Effector memory CD8-positive, alpha-beta T cell (primary cell): ENCODE measurements at regions not wholly inside any gene's neighbourhood (a gene's known extent, or its start where the extent isn't known, plus 50 kb on each side); places are given as distances from the start of the nearest gene placed in this dataset.

Source experiments
- ATAC-seq: fragments of 150-1000 bp; cut with Tn5 transposase; replicated peaks from 2 replicates; pipeline ENCODE4 v1.10.0; 2021; ENCODE audit warnings: mild to moderate bottlenecking, moderate library complexity
- DNase-seq, 3 experiments: peaks; one replicate each; pipeline ENCODE4 v3.0.0; 2021
- H3K27ac Mint-ChIP-seq, 2 donors: one replicate each; pipeline ENCODE4 v1.8.0; 2022; ENCODE audit warnings: mild to moderate bottlenecking in 2 of 2, mixed read lengths in 2 of 2, moderate library complexity in 2 of 2
- H3K27me3 Mint-ChIP-seq, 2 donors: one replicate each; pipeline ENCODE4 v1.8.0; 2022; ENCODE audit warnings: mixed read lengths in 2 of 2
- H3K36me3 Mint-ChIP-seq: one replicate; pipeline ENCODE4 v1.8.0; 2022; ENCODE audit warnings: mild to moderate bottlenecking, moderate library complexity, mixed read lengths; ENCODE audit not compliant: insufficient read depth
- H3K4me1 Mint-ChIP-seq, 2 donors: one replicate each; pipeline ENCODE4 v1.8.0; 2022; ENCODE audit warnings: low read depth in 2 of 2, mixed read lengths in 2 of 2
- H3K4me3 Mint-ChIP-seq, 2 donors: one replicate each; pipeline ENCODE4 v1.8.0; 2022; ENCODE audit warnings: mild to moderate bottlenecking in 2 of 2, mixed read lengths in 2 of 2, moderate library complexity in 2 of 2
- H3K9me3 Mint-ChIP-seq, 2 donors: one replicate each; pipeline ENCODE4 v1.8.0; 2022; ENCODE audit warnings: mixed read lengths in 2 of 2

DNA sequence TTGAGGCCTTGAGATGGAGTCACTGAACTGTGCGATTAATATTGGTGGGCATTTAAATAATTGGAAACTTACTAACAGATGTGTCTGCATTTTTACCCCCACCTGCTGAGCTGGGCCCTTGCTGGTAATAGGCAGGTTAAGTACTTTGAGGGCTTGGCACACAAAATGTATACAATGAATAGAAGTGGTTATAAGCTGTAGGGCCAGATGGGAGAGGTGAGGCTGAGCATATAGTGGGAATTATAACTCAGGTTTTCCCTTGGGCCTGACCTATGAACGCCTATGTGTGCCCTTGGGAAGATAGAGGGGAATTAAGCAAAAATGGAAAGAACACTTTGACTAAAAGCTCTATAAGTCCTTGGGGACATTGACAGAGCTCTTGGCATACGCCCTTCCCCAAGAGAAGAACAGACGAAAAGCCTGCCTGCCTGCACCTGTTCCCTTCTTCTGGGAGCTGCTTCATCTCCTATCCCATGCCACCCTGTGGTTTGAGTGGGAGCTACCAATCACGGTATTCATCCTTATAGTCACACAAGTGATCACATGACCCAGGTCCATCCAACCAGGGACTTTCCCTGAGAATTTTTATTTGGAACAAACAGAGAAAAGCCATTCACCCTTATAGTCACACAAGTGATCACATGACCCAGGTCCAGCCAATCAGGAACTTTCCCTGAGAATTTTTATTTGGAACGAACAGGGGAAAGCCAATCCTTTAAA is 260.7 kb upstream of the CSF3R start:
- Mint-ChIP-seq H3K4me3 (no peak overlapping the region), H3K9me3 (no peaks in the 10 kb centered on the region), H3K27ac (no peak overlapping the region), H3K27me3 (peaks cover 21 to 93% of the 10 kb centered on the region in 2 donors), H3K36me3 (no peaks in the 10 kb centered on the region), H3K4me1 (no peaks in the 10 kb centered on the region)
- DNase-seq (no peak), ATAC-seq (no peak)

DNA sequence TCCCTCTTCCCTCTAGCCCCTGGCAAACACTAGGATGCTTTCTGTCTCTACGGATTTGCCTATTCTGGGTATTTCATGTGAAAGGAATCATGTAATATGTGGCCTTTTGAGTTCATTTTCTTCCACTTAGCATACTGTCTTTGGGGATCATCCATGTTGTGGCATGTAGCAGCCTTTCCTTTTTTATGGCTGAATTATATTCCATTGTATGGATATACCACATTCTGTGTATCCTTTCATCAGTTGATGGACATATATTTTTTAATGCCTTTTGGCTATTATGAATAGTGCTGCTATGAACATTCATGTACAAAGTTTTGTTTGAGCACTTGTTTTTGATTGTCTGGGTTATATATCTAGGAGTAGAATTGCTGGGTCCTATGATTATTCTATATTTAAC is 258.4 kb upstream of the CSF3R start:
- Mint-ChIP-seq H3K4me3 (no peak overlapping the region), H3K27me3 (peaks cover 31 to 97% of the 10 kb centered on the region in 2 donors), H3K27ac (no peak overlapping the region), H3K4me1 (no peaks in the 10 kb centered on the region), H3K36me3 (no peaks in the 10 kb centered on the region), H3K9me3 (no peaks in the 10 kb centered on the region)
- DNase-seq (no peak), ATAC-seq (no peak)

DNA sequence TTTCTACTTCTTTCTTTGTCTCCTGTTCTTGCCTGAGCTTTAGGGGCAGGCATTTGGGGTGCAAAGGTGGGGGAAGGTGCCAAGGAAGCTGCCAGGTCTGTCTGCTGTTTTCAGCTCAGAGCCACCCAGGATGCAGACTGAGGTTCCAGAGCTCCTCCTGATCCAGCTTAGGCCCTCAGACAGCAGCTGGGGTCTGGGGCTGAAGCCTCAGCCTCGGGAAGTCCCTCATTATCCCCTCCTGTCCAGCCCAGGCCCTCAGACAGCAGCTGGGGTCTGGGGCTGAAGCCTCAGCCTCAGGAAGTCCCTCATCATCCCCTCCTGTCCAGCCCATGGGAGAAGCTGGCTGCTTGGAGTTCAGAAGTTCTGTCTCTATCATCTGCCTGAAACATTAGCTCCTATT is 257.7 kb upstream of the CSF3R start:
- Mint-ChIP-seq H3K4me1 (no peaks in the 10 kb centered on the region), H3K36me3 (no peaks in the 10 kb centered on the region), H3K27me3 (peaks cover 37 to 98% of the 10 kb centered on the region in 2 donors), H3K4me3 (no peak overlapping the region), H3K9me3 (no peaks in the 10 kb centered on the region), H3K27ac (no peak overlapping the region)
- DNase-seq (no peak), ATAC-seq (no peak)

DNA sequence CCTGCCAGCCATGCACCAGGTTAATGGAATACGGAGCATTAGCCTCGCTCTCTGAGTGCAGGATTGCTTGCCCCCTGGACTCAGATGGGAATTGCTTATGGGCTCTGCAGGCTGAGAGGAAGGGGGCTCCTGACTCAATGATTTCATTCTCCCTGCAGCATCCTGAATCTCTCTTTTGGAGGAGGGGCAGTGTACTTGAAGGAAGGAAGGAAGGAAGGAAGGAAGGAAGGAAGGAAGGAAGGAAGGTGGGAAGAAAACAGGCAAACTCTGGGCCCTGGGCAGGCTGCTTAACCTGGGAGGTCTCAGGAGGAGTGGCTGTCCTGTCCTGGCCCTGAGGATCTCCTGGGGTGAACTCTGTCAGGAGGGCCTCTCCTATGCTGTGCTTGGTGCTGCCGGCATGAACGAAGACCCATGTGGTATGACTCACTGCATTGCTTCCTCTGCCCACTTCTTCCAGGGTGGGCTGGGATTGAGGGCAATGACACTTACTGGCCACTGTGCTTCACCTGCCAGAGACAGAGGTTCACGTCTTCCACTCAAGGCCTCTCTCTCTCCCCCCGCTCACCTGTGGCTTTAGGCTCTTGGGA is 257.1 kb upstream of the CSF3R start:
- Mint-ChIP-seq H3K9me3 (no peaks in the 10 kb centered on the region), H3K36me3 (no peaks in the 10 kb centered on the region), H3K27ac (no peak overlapping the region), H3K27me3 (peaks cover 44 to 98% of the 10 kb centered on the region in 2 donors), H3K4me1 (no peaks in the 10 kb centered on the region), H3K4me3 (no peak overlapping the region)
- ATAC-seq (no peak), DNase-seq (no peak)

DNA sequence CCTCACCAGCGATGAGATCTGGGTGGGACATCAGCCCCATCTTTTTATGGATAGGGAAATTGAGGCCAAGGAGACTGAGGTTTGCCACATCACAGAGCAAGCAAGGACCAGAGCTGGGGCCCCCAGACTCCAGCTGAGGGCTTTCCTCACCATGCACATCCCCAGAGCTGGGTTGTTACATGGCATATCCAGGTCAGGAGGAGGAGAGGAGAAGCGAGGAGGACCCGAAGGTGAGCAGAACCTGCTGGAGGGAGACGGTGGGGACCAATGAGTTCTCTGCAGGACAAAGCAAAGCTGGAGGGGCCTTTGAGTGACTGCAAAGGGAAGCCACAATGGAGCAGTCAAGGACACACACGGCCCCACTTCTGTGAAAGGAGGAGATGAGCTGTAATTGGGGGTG is 255.5 kb upstream of the CSF3R start:
- peaks cover 52 to 97% of the 10 kb centered on the region in 2 donors for H3K27me3 Mint-ChIP-seq
- ATAC-seq (no peak), DNase-seq (no peak)
- no peak overlapping the region for H3K4me3 Mint-ChIP-seq
- H3K36me3 Mint-ChIP-seq = no peaks in the 10 kb centered on the region
- no peaks in the 10 kb centered on the region for H3K4me1 Mint-ChIP-seq
- H3K27ac Mint-ChIP-seq = no peak overlapping the region
- no peaks in the 10 kb centered on the region for H3K9me3 Mint-ChIP-seq

DNA sequence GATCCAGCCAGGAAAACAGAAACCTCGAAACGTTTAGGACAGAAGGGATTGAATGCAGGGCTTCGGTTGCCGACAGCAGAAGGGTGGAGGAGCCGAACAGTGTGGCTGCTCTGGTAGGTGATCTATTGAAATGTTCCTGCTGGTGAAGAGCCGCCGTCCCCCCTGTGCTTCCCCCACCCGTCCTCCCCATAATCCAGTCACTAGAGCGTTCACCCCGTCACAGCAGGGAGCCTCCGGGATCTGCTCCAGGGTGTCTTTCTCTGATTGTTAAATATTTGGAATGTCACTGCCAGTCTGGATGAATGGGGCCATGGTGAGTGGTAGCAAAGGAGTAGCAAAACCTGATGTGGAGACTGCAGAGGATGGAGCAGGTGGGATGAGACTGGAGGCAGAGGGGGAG is 255.1 kb upstream of the CSF3R start:
- ATAC-seq = no peak

DNA sequence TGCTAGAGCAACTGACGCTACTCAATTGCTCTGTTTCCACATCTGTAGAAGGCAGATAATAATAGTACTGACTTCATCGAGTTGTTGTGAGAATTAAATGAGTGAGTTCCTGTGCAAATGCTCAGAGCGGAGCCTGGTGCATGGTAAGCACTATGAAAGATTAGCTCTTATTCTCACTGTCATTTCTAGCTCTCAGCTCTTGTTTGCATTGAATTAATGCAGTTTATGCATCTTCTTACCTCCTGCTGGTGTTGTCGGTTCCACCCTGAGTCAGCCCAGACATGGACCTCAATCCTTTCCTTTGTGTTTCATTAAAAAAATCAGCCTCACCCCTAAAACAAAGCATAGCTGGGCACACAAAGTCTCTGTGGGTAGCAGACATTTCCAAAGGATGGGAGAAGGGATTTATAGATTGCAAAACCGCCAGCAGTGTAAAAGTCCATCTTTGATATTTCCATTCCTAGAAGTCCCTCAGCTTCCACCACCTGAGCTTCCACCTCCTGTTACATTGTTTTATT is 254.4 kb upstream of the CSF3R start:
- H3K4me1 Mint-ChIP-seq = no peaks in the 10 kb centered on the region
- ATAC-seq (no peak), DNase-seq (no peak)
- H3K27me3 Mint-ChIP-seq = peaks cover 61 to 97% of the 10 kb centered on the region in 2 donors
- no peak overlapping the region for H3K27ac Mint-ChIP-seq
- H3K36me3 Mint-ChIP-seq = no peaks in the 10 kb centered on the region
- H3K9me3 Mint-ChIP-seq = no peaks in the 10 kb centered on the region
- H3K4me3 Mint-ChIP-seq = no peak overlapping the region

More for the DNA sequence above, 255.1 kb upstream of the CSF3R start:
- Mint-ChIP-seq H3K4me3 (no peak overlapping the region), H3K27me3 (peaks cover 54 to 97% of the 10 kb centered on the region in 2 donors), H3K27ac (no peak overlapping the region), H3K9me3 (no peaks in the 10 kb centered on the region), H3K4me1 (no peaks in the 10 kb centered on the region), H3K36me3 (no peaks in the 10 kb centered on the region)
- no peak for DNase-seq

DNA sequence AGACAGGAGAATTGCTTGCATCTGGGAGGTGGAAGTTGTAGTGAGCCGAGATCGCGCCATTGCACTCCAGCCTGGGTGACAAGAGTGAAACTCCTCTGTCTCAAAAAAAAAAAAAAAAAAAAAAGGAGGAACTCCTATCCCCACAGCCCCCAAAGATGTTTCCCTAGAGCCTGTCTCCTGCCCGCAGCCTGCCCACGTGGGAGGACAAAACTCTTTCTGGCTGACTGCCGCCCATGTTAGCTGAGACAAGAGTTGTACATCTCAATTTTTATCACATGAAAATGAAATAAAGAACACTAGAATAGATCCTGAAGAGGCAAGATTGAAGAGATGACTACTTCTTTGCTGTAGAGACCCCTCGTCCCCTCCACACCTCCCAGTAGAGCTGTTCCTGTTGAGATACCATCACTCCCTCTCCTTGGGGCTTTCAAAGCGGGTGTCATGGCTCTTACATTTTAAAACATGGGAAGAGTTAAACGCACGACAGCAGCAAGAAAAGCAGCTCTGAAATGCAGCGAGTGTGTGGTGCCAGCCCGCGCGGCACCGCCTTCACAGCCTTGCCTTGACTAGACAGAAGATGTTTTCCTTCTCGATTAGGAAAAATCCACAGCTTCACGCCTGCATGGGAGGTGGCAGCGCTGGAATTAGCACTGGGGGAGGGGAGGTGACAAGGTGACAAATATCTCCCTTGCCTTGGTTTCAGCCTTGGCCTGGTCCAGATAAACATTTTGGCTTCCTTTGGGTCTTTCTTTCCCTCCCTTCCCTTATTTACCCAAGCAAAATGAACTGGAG is 253.4 kb upstream of the CSF3R start:
- H3K27me3 Mint-ChIP-seq = peaks cover 71 to 99% of the 10 kb centered on the region in 2 donors
- ATAC-seq = no peak
- no peaks in the 10 kb centered on the region for H3K4me1 Mint-ChIP-seq
- no peaks in the 10 kb centered on the region for H3K36me3 Mint-ChIP-seq
- no peak for DNase-seq
- no peak overlapping the region for H3K27ac Mint-ChIP-seq
- H3K4me3 Mint-ChIP-seq = no peak overlapping the region
- no peaks in the 10 kb centered on the region for H3K9me3 Mint-ChIP-seq

DNA sequence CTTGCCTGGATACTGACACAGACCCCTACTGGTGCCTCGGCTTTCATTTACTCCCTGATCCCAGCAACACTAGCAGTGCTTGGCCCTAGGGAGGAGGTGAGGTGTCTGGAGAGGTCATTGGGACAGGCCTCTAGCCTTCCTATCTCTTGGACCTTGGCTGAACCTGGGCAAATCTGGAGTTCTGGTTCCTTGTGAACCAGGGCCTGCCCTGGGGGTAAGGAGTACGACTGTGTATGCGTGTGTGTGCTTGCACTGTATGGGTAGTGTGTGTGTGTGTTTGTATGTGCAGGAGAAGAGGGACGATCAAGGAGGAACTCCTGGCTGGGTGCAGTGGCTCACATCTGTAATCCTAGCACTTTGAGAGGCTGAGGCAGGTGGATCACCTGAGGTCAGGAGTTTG is 252.7 kb upstream of the CSF3R start:
- ATAC-seq = no peak
- Mint-ChIP-seq H3K4me1 (no peaks in the 10 kb centered on the region), H3K27ac (no peak overlapping the region), H3K27me3 (peaks cover 75 to 99% of the 10 kb centered on the region in 2 donors), H3K36me3 (no peaks in the 10 kb centered on the region), H3K9me3 (no peaks in the 10 kb centered on the region), H3K4me3 (no peak overlapping the region)
- no peak for DNase-seq

DNA sequence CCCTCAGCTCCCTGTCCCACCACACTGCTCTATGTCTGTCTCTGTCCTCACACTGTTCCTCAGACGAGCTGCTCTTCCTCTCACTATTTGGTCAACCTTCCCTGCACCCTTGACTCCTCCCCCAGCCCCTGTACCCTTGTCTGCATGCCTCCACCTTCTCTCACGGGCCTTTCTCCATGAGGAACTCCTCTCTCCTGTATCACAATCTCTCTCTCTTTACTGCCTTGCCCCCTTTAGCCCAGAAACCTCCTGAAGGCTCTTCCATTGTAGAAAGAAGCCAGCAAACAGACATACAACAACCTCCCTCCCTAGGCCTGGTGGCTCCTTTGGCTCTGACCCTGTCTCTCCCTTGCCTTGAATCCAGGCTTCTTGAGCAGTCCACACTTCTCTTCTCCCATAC is 251.6 kb upstream of the CSF3R start:
- H3K36me3 Mint-ChIP-seq = no peaks in the 10 kb centered on the region
- no peaks in the 10 kb centered on the region for H3K9me3 Mint-ChIP-seq
- H3K27me3 Mint-ChIP-seq = peaks cover 80 to 99% of the 10 kb centered on the region in 2 donors
- no peak overlapping the region for H3K4me3 Mint-ChIP-seq
- H3K4me1 Mint-ChIP-seq = no peaks in the 10 kb centered on the region
- ATAC-seq (no peak), DNase-seq (no peak)
- H3K27ac Mint-ChIP-seq = no peak overlapping the region

DNA sequence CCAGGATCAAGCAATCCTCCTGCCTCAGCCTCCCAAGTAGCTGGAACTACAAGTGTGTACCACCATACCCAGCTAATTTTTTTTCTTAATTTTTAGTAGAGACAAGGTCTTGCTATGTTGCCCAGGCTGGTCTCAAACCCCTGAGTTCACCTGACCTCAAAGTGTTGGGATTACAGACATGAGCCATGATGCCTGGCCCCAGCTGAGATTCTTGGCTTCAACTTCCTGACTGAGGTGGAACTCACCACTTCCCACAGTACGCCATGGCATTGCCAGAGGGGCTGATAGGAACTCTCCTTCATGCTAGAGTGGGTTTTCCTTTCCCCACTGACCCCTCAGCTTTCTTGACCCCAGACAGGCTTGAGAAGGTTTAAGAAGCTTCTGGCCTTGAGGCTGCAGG is 251.0 kb upstream of the CSF3R start:
- Mint-ChIP-seq H3K4me3 (no peak overlapping the region), H3K27ac (no peak overlapping the region), H3K27me3 (peaks cover 82 to 99% of the 10 kb centered on the region in 2 donors), H3K9me3 (no peaks in the 10 kb centered on the region), H3K36me3 (no peaks in the 10 kb centered on the region), H3K4me1 (no peaks in the 10 kb centered on the region)
- ATAC-seq (no peak), DNase-seq (no peak)

DNA sequence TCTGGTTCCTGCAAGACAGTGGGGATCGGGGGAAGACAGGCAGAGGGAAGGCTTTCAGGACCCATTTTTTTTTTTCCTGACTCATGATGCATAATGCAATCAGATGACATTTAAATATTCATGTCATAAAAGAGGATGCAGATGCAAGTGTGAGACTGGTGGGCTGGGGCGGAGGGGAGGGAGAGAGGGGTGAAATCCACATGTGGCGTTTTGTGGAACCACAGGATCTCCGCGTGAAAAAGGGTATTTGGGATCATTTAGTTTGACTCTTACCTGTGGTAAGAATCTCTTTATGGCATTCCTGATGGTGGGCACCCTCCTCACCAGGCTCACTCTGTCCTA is 249.3 kb upstream of the CSF3R start:
- H3K27me3 Mint-ChIP-seq = peaks cover 68 to 93% of the 10 kb centered on the region in 2 donors

DNA sequence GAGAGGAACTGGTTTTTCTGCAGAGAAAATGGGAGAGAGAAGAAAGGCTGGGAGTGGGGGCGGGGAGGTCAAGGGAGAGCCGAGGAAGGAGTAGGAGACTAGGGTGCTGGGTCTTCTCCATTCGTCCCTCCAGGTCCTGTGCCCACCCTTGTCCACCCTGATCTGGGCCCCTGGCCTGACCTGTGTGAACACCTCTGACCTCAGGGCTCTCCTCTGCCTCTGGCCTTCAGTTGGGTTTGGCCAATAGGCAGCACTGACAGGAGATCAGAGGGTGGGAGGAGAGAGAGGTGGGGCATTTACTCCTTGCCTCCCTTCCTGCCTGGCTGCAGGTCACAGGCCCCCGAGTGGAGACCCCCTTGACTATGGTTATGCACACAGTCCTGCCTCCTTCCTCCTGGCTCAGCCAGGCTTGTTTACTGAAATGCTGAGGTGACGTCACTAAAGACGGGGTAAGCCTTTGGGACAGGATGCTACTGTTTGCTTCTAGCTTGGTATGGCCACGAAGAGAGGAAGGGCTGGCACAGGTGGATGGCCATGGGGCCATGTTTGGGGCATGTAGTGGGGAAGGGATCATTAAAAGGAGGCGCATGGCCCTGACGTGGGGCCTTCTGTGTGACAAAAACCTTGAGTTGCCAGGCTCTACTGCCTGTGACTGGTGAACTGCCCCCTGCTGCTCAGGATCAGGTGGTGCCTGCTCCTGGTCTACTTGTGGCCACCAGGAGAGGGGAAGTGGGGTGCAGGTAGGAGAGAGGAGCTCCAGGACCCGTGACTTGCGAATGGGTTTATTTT is 248.7 kb upstream of the CSF3R start:
- H3K4me3 Mint-ChIP-seq = no peak overlapping the region
- no peak overlapping the region for H3K27ac Mint-ChIP-seq
- ATAC-seq (no peak), DNase-seq (no peak)
- H3K27me3 Mint-ChIP-seq = peaks cover 64 to 88% of the 10 kb centered on the region in 2 donors
- H3K4me1 Mint-ChIP-seq = no peaks in the 10 kb centered on the region
- H3K9me3 Mint-ChIP-seq = no peaks in the 10 kb centered on the region
- no peaks in the 10 kb centered on the region for H3K36me3 Mint-ChIP-seq

More for the DNA sequence above, 249.3 kb upstream of the CSF3R start:
- H3K4me1 Mint-ChIP-seq = no peaks in the 10 kb centered on the region
- no peak overlapping the region for H3K27ac Mint-ChIP-seq
- ATAC-seq (no peak), DNase-seq (no peak)
- H3K4me3 Mint-ChIP-seq = no peak overlapping the region
- H3K9me3 Mint-ChIP-seq = no peaks in the 10 kb centered on the region
- H3K36me3 Mint-ChIP-seq = no peaks in the 10 kb centered on the region
